ENCODE measurements at regions not wholly inside any gene's neighbourhood (a gene's known extent, or its start where the extent isn't known, plus 50 kb on each side); places are given as distances from the start of the nearest gene placed in this dataset.

- TF ChIP-seq POLR2A (IDR thresholded peaks at IDR 0.05): no peak
- TF ChIP-seq CTCF (IDR thresholded peaks at IDR 0.05): no peak
- intact Hi-C loops (cut with DNase I; ENCODE audit: low total_unique reads): no loop called here
- no peak for DNase-seq (ENCODE audit: low spot score in 2 of 2)
- H3K4me3 ChIP-seq (ENCODE audit: low read depth, poor library complexity, severe bottlenecking): no peak overlapping the region
These were observed 285.6 kb downstream of the KCNJ2 start for GRCh38 chr17:70454908-70455307.

- WGBS, 2 donors: 61 to 68% methylated on average over 2 of the region's 2 CpGs
- intact Hi-C loops (cut with DNase I; ENCODE audit: low total_unique reads): no loop called here
- TF ChIP-seq POLR2A (IDR thresholded peaks at IDR 0.05): no peak
- no peak for TF ChIP-seq CTCF (IDR thresholded peaks at IDR 0.05)
- no peak for DNase-seq (ENCODE audit: low spot score in 2 of 2)
- no peak overlapping the region for H3K4me3 ChIP-seq (ENCODE audit: low read depth, poor library complexity, severe bottlenecking)
These were observed 295.7 kb downstream of the KCNJ2 start for GRCh38 chr17:70464995-70465394.

GRCh38 chr17:70468661-70469060 is 299.3 kb downstream of the KCNJ2 start:
- DNase-seq (ENCODE audit: low spot score in 2 of 2): no peak
- TF ChIP-seq CTCF (IDR thresholded peaks at IDR 0.05) (no peak), POLR2A (IDR thresholded peaks at IDR 0.05) (no peak)
- intact Hi-C loops (cut with DNase I; ENCODE audit: low total_unique reads): no loop called here
- 28 to 33% methylated on average over 2 of the region's 2 CpGs for WGBS, 2 donors
- H3K4me3 ChIP-seq (ENCODE audit: low read depth, poor library complexity, severe bottlenecking): no peak overlapping the region

GRCh38 chr17:70473049-70473448 is 303.7 kb downstream of the KCNJ2 start:
- DNase-seq (ENCODE audit: low spot score in 2 of 2): peak in 1 of 2 donors; percentile 61
- intact Hi-C loops (cut with DNase I; ENCODE audit: low total_unique reads): no loop called here
- no peak overlapping the region for H3K4me3 ChIP-seq (ENCODE audit: low read depth, poor library complexity, severe bottlenecking)
- TF ChIP-seq POLR2A (IDR thresholded peaks at IDR 0.05) (no peak), CTCF (IDR thresholded peaks at IDR 0.05) (no peak)
- WGBS, 2 donors: 83 to 100% methylated on average over 2 to 4 of the region's 4 CpGs

GRCh38 chr17:70476368-70476767 is 307.0 kb downstream of the KCNJ2 start:
- intact Hi-C loops (cut with DNase I; ENCODE audit: low total_unique reads): no loop called here
- no peak for TF ChIP-seq CTCF (IDR thresholded peaks at IDR 0.05)
- no peak for TF ChIP-seq POLR2A (IDR thresholded peaks at IDR 0.05)
- no peak overlapping the region for H3K4me3 ChIP-seq (ENCODE audit: low read depth, poor library complexity, severe bottlenecking)
- DNase-seq (ENCODE audit: low spot score in 2 of 2): no peak
- 88 to 89% methylated on average over 3 of the region's 3 CpGs for WGBS, 2 donors

GRCh38 chr17:70478902-70479301 is 309.6 kb downstream of the KCNJ2 start:
- no peak overlapping the region for H3K4me3 ChIP-seq (ENCODE audit: low read depth, poor library complexity, severe bottlenecking)
- no peak for TF ChIP-seq POLR2A (IDR thresholded peaks at IDR 0.05)
- no peak for TF ChIP-seq CTCF (IDR thresholded peaks at IDR 0.05)
- 54 to 58% methylated on average over 5 of the region's 5 CpGs for WGBS, 2 donors
- no peak for DNase-seq (ENCODE audit: low spot score in 2 of 2)
- intact Hi-C loops (cut with DNase I; ENCODE audit: low total_unique reads): no loop called here
